ENCODE measurements at regions not wholly inside any gene's neighbourhood (a gene's known extent, or its start where the extent isn't known, plus 50 kb on each side); places are given as distances from the start of the nearest gene placed in this dataset.

GRCh38 chr6:114939630-114940029, 596.8 kb upstream of the HS3ST5 start:
- WGBS (ENCODE audit: insufficient coverage, low coverage, missing lambda C conversion rate): 0% methylated on average over 2 of the region's 2 CpGs
- FAIRE-seq (no peak), DNase-seq (ENCODE audit: extremely low read depth in 1 of 4, low spot score in 3 of 4) (no peak), ATAC-seq (no peak)
- BruUV-seq (replicated peaks): no TSS peak
- no peaks in the 10 kb centered on the region; the same call in 1 of the 2 replicates for H3K9me3 ChIP-seq (replicated peaks; ENCODE audit: control insufficient read depth, insufficient read depth, low read depth, low read length)
- no peaks in the 10 kb centered on the region for H3K4me1 ChIP-seq (replicated peaks in 1 of 2; ENCODE audit: control insufficient read depth in 2 of 2, insufficient read depth in 2 of 2, low read length in 2 of 2)
- no peak overlapping the region for H3K4me2 ChIP-seq (ENCODE audit: insufficient read depth, low read length)
- ChIA-PET POLR2A (no interaction called here), CTCF (ENCODE audit: low intra/inter-chr PET ratio) (no interaction called here)
- no peaks in the 10 kb centered on the region for H3K9me1 ChIP-seq (ENCODE audit: control insufficient read depth, insufficient read depth, low read length)
- in situ Hi-C loops (cut with MboI): no loop called here
- no peak overlapping the region for H3K9ac ChIP-seq (ENCODE audit: insufficient read depth in 1 of 2, low read depth in 2 of 2, low read length in 2 of 2)
- no peaks in the 10 kb centered on the region for H3K79me2 ChIP-seq (ENCODE audit: control insufficient read depth, insufficient read depth, low read length)
- no peak overlapping the region for H3K27ac ChIP-seq (ENCODE audit: extremely low read depth, low read depth, low read length)
- H4K20me1 ChIP-seq (replicated peaks; ENCODE audit: control insufficient read depth, insufficient read depth, low read length): no peaks in the 10 kb centered on the region
- H2AFZ ChIP-seq (ENCODE audit: low read depth, low read length): no peak overlapping the region
- no peak overlapping the region for H3K4me3 ChIP-seq
- no peaks in the 10 kb centered on the region for H3K36me3 ChIP-seq (ENCODE audit: control insufficient read depth, insufficient read depth, low read length)
- intact Hi-C loops (cut with micrococcal nuclease): no loop called here
- H3K27me3 ChIP-seq (ENCODE audit: control insufficient read depth in 2 of 2, insufficient read depth in 2 of 2, low read length in 2 of 2): no peaks in the 10 kb centered on the region
- TF ChIP-seq, protein P1, sequence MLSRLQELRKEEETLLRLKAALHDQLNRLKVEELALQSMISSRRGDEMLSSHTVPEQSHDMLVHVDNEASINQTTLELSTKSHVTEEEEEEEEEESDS (CRISPR knock-in tag; IDR thresholded peaks at IDR 0.05): no peak
- TF ChIP-seq EHMT2 (IDR thresholded peaks at IDR 0.05) (no peak), GATA2 (CRISPR knock-in tag; IDR thresholded peaks at IDR 0.05) (no peak), ZNF316 (IDR thresholded peaks at IDR 0.05) (peak; percentile 68), MAFF (IDR thresholded peaks at IDR 0.05; ENCODE audit: low read length) (peak; percentile 73), ZNF140 (CRISPR knock-in tag; IDR thresholded peaks at IDR 0.05) (no peak), ELF2 (CRISPR knock-in tag; IDR thresholded peaks at IDR 0.05) (no peak), NFE2 (IDR thresholded peaks at IDR 0.05; ENCODE audit: low read depth) (no peak), MAFG (tag; conservative IDR thresholded peaks at IDR 0.05) (peak; percentile 65), MAFK (IDR thresholded peaks at IDR 0.05; ENCODE audit: low read length) (peak; percentile 79), C11orf30 (IDR thresholded peaks at IDR 0.05; ENCODE audit: low read depth) (peak; percentile 31; the same call in 1 of the 2 replicates)

All from K562 (cell line).